ENCODE measurements at regions not wholly inside any gene's neighbourhood (a gene's known extent, or its start where the extent isn't known, plus 50 kb on each side); places are given as distances from the start of the nearest gene placed in this dataset.

DNA sequence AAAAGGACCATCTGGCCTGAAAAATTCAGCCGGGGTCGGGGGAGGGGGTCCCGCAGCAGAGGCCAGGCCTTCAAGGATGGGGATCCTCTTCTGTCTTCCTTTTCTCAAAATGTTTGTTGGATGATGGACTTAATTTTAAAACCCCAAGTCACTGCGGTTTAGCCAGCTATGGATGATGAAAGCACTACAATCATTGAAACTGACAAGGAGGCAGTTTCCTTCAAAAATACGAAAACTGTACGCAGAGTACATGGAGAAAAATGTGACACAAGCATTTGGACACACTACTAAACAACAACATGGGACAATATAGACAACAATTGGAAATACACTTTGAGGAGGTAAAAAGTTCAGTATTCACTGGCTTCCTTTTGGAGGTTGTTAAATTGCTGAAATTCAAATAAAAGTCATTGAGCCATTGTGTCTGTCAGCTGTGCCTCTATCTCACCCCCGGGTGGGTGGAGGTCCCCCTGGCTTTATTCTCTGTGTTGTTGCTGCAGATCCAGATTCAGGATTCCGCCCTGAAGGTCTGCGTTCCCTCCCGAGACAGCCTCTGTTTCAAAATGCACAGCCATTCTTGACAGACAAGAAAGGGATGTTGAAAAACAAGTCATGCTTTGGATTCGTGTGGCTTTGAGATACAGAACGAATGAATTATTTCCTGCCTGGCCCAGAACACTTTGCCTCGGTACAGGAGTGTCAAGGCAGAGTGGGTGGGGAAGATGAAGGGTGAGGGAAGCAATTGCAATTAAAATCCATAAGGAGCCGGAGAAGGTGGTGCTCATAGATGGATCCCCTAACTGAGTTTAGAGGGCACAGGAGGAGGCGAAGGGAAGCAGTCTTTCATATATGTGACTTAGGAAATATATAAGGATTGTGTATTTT, 118.2 kb downstream of the TTLL2 start (continued):
- TF ChIP-seq TAF7 (tag; IDR thresholded peaks at IDR 0.05) (no peak), ZNF766 (CRISPR knock-in tag; conservative IDR thresholded peaks at IDR 0.05) (no peak)

DNA sequence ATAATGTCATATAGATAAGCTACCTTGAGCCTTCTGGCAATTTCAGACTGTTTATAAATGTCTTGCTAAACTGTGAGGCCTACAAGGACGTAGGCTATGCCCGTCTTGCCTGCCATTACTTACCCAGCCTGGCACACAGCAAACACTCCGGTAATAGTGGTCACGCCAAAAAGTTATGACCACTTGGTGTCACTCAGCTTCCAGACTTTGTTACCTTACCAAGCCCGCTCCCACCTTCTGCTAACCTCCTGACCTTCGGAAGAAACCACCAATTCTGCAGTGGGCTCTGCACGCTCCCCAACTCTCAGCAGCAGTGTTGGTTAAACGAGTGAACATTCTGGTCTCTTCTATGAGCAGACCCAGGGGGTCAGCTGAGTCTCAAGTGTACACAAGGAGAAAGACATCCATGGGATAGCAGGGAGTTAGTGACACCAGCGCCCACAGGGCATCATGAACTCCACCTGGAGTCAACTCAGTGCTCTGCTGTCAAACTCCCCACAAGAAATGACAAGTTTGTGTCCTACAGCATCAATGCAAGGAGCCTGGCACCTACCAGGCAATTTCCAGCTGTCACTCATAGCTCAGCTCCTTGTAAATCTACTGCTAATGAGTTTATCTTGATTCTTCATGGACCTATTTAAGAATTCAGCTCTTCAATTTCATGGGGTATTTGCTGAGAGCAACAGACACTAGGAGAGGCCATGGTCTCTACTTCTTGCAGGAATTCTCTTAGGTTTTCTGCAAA, 119.9 kb downstream of the TTLL2 start:
- FAIRE-seq (no peak), DNase-seq (ENCODE audit: extremely low read depth in 1 of 4, low spot score in 3 of 4) (no peak), ATAC-seq (no peak)
- Histone ChIP-seq H3K9me3 (replicated peaks; ENCODE audit: control insufficient read depth, insufficient read depth, low read depth, low read length) (no peaks in the 10 kb centered on the region), H3K36me3 (ENCODE audit: control insufficient read depth, insufficient read depth, low read length) (no peaks in the 10 kb centered on the region), H3K27me3 (ENCODE audit: control insufficient read depth in 2 of 2, insufficient read depth in 2 of 2, low read length in 2 of 2) (peaks cover 39 to 65% of the 10 kb centered on the region in 2 experiments), H3K27ac (ENCODE audit: extremely low read depth, low read depth, low read length) (no peak overlapping the region), H3K4me2 (ENCODE audit: insufficient read depth, low read length) (no peak overlapping the region), H3K79me2 (ENCODE audit: control insufficient read depth, insufficient read depth, low read length) (no peaks in the 10 kb centered on the region), H3K4me3 (no peak overlapping the region), H3K9me1 (ENCODE audit: control insufficient read depth, insufficient read depth, low read length) (no peaks in the 10 kb centered on the region), H4K20me1 (replicated peaks; ENCODE audit: control insufficient read depth, insufficient read depth, low read length) (no peaks in the 10 kb centered on the region), H2AFZ (ENCODE audit: low read depth, low read length) (no peak overlapping the region), H3K4me1 (replicated peaks in 1 of 2; ENCODE audit: control insufficient read depth in 2 of 2, insufficient read depth in 2 of 2, low read length in 2 of 2) (no peaks in the 10 kb centered on the region), H3K9ac (ENCODE audit: insufficient read depth in 1 of 2, low read depth in 2 of 2, low read length in 2 of 2) (no peak overlapping the region)
- POLR2A ChIA-PET = interaction anchor here (0.9 to 1.6 kb wide), 2 partner anchors 36 to 101 kb away, joined by 3 read pairs; no protein-coding TSS in a partner anchor
- BruUV-seq (replicated peaks) = no TSS peak
- intact Hi-C loops (cut with micrococcal nuclease) = no loop called here
- in situ Hi-C loops (cut with MboI) = no loop called here
- CTCF ChIA-PET (ENCODE audit: low intra/inter-chr PET ratio) = no interaction called here
- 3% methylated on average over 9 of the region's 9 CpGs for WGBS (ENCODE audit: insufficient coverage, low coverage, missing lambda C conversion rate)
- TF ChIP-seq NRF1 (conservative IDR thresholded peaks at IDR 0.05 in 1 of 2, IDR thresholded peaks at IDR 0.05 in 1 of 2) (no peak), DNMT1 (IDR thresholded peaks at IDR 0.05) (no peak), RHOXF2B (CRISPR knock-in tag; conservative IDR thresholded peaks at IDR 0.05) (no peak), LEF1 (IDR thresholded peaks at IDR 0.05) (no peak), HEY1 (CRISPR knock-in tag; IDR thresholded peaks at IDR 0.05; ENCODE audit: borderline replicate concordance) (no peak), TBP (optimal IDR thresholded peaks at IDR 0.05; ENCODE audit: low read depth, low read length) (no peak), SMARCA5 (IDR thresholded peaks at IDR 0.05) (no peak)
- TF ChIP-seq, protein P1, sequence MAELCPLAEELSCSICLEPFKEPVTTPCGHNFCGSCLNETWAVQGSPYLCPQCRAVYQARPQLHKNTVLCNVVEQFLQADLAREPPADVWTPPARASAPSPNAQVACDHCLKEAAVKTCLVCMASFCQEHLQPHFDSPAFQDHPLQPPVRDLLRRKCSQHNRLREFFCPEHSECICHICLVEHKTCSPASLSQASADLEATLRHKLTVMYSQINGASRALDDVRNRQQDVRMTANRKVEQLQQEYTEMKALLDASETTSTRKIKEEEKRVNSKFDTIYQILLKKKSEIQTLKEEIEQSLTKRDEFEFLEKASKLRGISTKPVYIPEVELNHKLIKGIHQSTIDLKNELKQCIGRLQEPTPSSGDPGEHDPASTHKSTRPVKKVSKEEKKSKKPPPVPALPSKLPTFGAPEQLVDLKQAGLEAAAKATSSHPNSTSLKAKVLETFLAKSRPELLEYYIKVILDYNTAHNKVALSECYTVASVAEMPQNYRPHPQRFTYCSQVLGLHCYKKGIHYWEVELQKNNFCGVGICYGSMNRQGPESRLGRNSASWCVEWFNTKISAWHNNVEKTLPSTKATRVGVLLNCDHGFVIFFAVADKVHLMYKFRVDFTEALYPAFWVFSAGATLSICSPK (IDR thresholded peaks at IDR 0.05; ENCODE audit: borderline replicate concordance) = no peak
- TF ChIP-seq, protein P2, sequence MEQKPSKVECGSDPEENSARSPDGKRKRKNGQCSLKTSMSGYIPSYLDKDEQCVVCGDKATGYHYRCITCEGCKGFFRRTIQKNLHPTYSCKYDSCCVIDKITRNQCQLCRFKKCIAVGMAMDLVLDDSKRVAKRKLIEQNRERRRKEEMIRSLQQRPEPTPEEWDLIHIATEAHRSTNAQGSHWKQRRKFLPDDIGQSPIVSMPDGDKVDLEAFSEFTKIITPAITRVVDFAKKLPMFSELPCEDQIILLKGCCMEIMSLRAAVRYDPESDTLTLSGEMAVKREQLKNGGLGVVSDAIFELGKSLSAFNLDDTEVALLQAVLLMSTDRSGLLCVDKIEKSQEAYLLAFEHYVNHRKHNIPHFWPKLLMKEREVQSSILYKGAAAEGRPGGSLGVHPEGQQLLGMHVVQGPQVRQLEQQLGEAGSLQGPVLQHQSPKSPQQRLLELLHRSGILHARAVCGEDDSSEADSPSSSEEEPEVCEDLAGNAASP (IDR thresholded peaks at IDR 0.05) = no peak
